ENCODE measurements at regions not wholly inside any gene's neighbourhood (a gene's known extent, or its start where the extent isn't known, plus 50 kb on each side); places are given as distances from the start of the nearest gene placed in this dataset.
A peak's percentile ranks its signal among the peaks of the same experiment; 100 is the strongest.

- Histone ChIP-seq H2BK5ac (ENCODE audit: insufficient read length, low read length) (no peak overlapping the region), H4K8ac (replicated peaks; ENCODE audit: insufficient read length, low read depth, low read length) (no peak overlapping the region), H2BK120ac (ENCODE audit: low read depth, low read length, poor library complexity, severe bottlenecking) (peak overlapping the region; percentile 69), H3K14ac (ENCODE audit: insufficient read depth, low read length) (no peak overlapping the region), H3K4me2 (ENCODE audit: insufficient read depth, insufficient read length, low read length) (no peak overlapping the region), H3K9me3 (ENCODE audit: control insufficient read depth, low read depth, low read length) (no peaks in the 10 kb centered on the region), H2AFZ (ENCODE audit: low read length) (peak overlapping the region; percentile 49), H3K4me1 (ENCODE audit: insufficient read depth, low read length) (peaks cover 6% of the 10 kb centered on the region; the same call in 1 of the 2 replicates), H4K91ac (ENCODE audit: insufficient read length, low read depth, low read length) (no peak overlapping the region), H3K23me2 (ENCODE audit: insufficient read length, low read depth, low read length, poor library complexity, severe bottlenecking) (no peaks in the 10 kb centered on the region), H2BK12ac (ENCODE audit: insufficient read length, low read depth, low read length) (no peak overlapping the region), H3K18ac (ENCODE audit: insufficient read length, low read depth, low read length) (no peak overlapping the region), H3K4ac (ENCODE audit: low read depth, low read length) (no peak overlapping the region), H3K79me1 (ENCODE audit: insufficient read depth, low read depth, low read length, poor library complexity, severe bottlenecking) (no peaks in the 10 kb centered on the region), H3K23ac (ENCODE audit: insufficient read length, low read depth, low read length) (no peak overlapping the region), H4K5ac (ENCODE audit: insufficient read length, low read depth, low read length) (no peak overlapping the region), H2BK20ac (ENCODE audit: low read depth, low read length, poor library complexity, severe bottlenecking) (no peak overlapping the region), H2BK15ac (ENCODE audit: low read depth, low read length) (no peak overlapping the region), H3T11ph (ENCODE audit: low read length) (no peak overlapping the region), H2AK5ac (ENCODE audit: insufficient read length, low read length) (no peak overlapping the region), H3K9ac (ENCODE audit: extremely low read depth, insufficient read length, low read length) (no peak overlapping the region), H3K56ac (ENCODE audit: insufficient read length, low read depth, low read length) (no peak overlapping the region), H4K20me1 (ENCODE audit: control insufficient read depth, insufficient read depth, insufficient read length) (no peaks in the 10 kb centered on the region), H3K27me3 (ENCODE audit: insufficient read depth, low read length) (no peaks in the 10 kb centered on the region), H3K79me2 (ENCODE audit: insufficient read depth, low read length) (no peaks in the 10 kb centered on the region), H3K27ac (ENCODE audit: insufficient read length, low read depth, low read length) (no peak overlapping the region)
- no CpG with 5 or more reads among the region's 7 CpGs for WGBS (ENCODE audit: extremely low coverage, insufficient read length, low lambda C conversion rate)
- H3K36me3 Mint-ChIP-seq (ENCODE audit: insufficient read depth in 1 of 3, low read depth in 3 of 3) = 0 out of 7 replicates have a peak, but pooled peaks cover 0 to 6% (median 0%) of the 10 kb centered on the region in 3 experiments
- peak; percentile 40 for DNase-seq
- no peaks in the 10 kb centered on the region; a peak in 2 of 5 replicates for H3K9me3 Mint-ChIP-seq
- peak overlapping the region in 1 of 2 experiments; percentile 6; a peak in 1 of 5 replicates for H3K4me3 Mint-ChIP-seq
- peaks cover 28 to 31% of the 10 kb centered on the region in 2 experiments for H3K4me1 Mint-ChIP-seq
- TF ChIP-seq CTCF (conservative IDR thresholded peaks at IDR 0.05) = peak; percentile 15; the same call in 1 of the 3 replicates
- no peaks in the 10 kb centered on the region; the same call in 1 of the 2 replicates for H3K27me3 Mint-ChIP-seq (ENCODE audit: low read depth)
- peak overlapping the region; percentile 79 to 99 (median 96); a peak in 5 of 7 replicates for H3K27ac Mint-ChIP-seq
Measured at GRCh38 chr9:108271236-108271635, 584.5 kb downstream of the ACTL7B start.
